Heart right ventricle (tissue), 16 donors: ENCODE measurements at regions not wholly inside any gene's neighbourhood (a gene's known extent, or its start where the extent isn't known, plus 50 kb on each side); places are given as distances from the start of the nearest gene placed in this dataset.
A peak's percentile ranks its signal among the peaks of the same experiment; 100 is the strongest.

Experiments
- ATAC-seq, 8 donors: fragments of 200-7000 bp; cut with Tn5 transposase; one replicate each; pipeline ENCODE4 v1.9.1; 2020; ENCODE audit warnings: mild to moderate bottlenecking in 8 of 8, moderate library complexity in 8 of 8, moderate number of reproducible peaks in 1 of 8
- DNase-seq, 2 donors: peaks; one replicate each; pipeline ENCODE4 v3.0.0-alpha.2; 2020
- H3K27ac ChIP-seq, 10 donors: fragments of 200-600 bp; sonication (generic) in 2 of 10; one replicate each; pipeline versions ENCODE4 v1.5.0 to v1.8.0; 2020 to 2022; ENCODE audit warnings: mild to moderate bottlenecking in 3 of 10
- H3K27me3 ChIP-seq, 7 donors: fragments of 200-600 bp; one replicate each; pipeline ENCODE4 v1.8.0; 2021 to 2022; ENCODE audit warnings: mild to moderate bottlenecking in 2 of 7
- H3K36me3 ChIP-seq, 9 donors: fragments of 200-600 bp; sonication (generic) in 1 of 9; one replicate each; pipeline versions ENCODE4 v1.5.0 to v1.8.0; 2020 to 2022; ENCODE audit warnings: mild to moderate bottlenecking in 2 of 9
- H3K4me1 ChIP-seq, 9 donors: fragments of 200-600 bp; sonication (generic) in 1 of 9; one replicate each; pipeline versions ENCODE4 v1.5.0 to v1.8.0; 2020 to 2022; ENCODE audit warnings: mild to moderate bottlenecking in 4 of 9
- H3K4me3 ChIP-seq, 10 donors: fragments of 200-600 bp; sonication (generic) in 2 of 10; one replicate each; pipeline versions ENCODE4 v1.5.0 to v1.8.0; 2020 to 2022; ENCODE audit warnings: mild to moderate bottlenecking in 7 of 10, moderate library complexity in 2 of 10
- H3K9me3 ChIP-seq, 11 donors: fragments of 200-600 bp in 10 of 11; sonication (generic) in 2 of 11; one replicate each; pipeline versions ENCODE4 v1.5.0 to v1.8.0; 2013 to 2022; ENCODE audit warnings: mild to moderate bottlenecking in 2 of 11, control low read depth in 1 of 11, moderate library complexity in 1 of 11
- WGBS, 2 donors: extraction: QIAGEN DNeasy Blood & Tissue Kit; methylation state at CpG; one replicate each; pipeline ENCODE4 v1.1.7; 2013; ENCODE audit warnings: inconsistent platforms in 1 of 2; 5-methylcytosine and 5-hydroxymethylcytosine counted together
- intact Hi-C, 10 donors: fragments of 100-400 bp; cut with DNase I; formaldehyde crosslinking; loops; one replicate each; pipeline versions ENCODE4 v1.11.1 to v1.14.2; 2022
- TF ChIP-seq, protein P1 (sequence below), 9 donors: fragments of 200-600 bp; sonication (generic) in 2 of 9; IDR thresholded peaks; one replicate each; pipeline versions ENCODE4 v1.5.0 to v1.8.0; 2021 to 2022; ENCODE audit warnings: antibody characterized with exemption in 9 of 9, mild to moderate bottlenecking in 5 of 9, moderate library complexity in 1 of 9
- donor health status: Arrhythmogenic right ventricular cardiomyopathy.
- donor health status: ischemic (EF 13 %, LVEDD 7.1; RV severe dilation, severe dysfunction).
- donor health status: healthy with polysubstance abuse.
- donor health status: DM: no; HTN: yes; CAD: no.
- donor health status: DM: no; HTN: no; CAD: no.
- donor health status: ischemic (EF 25% LVEDD 6.9; RV normal size, moderate dysfunction).
- donor health status: ischemic (EF 25% LVEDD 5.7; RV mildly dilated, moderate dysfunction).
- donor health status: healthy.
- donor health status: DM: yes; HTN: yes; CAD: no.
- donor health status: Ischemic cardiomyopathy.
- donor health status: ischemic (EF 35%, LVEDD 5.7; RV mildly dilated, moderate dysfunction).
- donor health status: nonischemic (EF 11% LVEDD 7.7; RV severe dilation, severe dysfunction).
- donor health status: DM: yes; HTN: yes; CAD: no.
- donor health status: PGD.
- donor health status: ischemic (EF 29% LVEDD 5.4; RV normal size, mild dysfunction).
- donor health status: nonischemic (EF 23%, LVEDD 6.1; RV moderate dilation, normal function).

DNA sequence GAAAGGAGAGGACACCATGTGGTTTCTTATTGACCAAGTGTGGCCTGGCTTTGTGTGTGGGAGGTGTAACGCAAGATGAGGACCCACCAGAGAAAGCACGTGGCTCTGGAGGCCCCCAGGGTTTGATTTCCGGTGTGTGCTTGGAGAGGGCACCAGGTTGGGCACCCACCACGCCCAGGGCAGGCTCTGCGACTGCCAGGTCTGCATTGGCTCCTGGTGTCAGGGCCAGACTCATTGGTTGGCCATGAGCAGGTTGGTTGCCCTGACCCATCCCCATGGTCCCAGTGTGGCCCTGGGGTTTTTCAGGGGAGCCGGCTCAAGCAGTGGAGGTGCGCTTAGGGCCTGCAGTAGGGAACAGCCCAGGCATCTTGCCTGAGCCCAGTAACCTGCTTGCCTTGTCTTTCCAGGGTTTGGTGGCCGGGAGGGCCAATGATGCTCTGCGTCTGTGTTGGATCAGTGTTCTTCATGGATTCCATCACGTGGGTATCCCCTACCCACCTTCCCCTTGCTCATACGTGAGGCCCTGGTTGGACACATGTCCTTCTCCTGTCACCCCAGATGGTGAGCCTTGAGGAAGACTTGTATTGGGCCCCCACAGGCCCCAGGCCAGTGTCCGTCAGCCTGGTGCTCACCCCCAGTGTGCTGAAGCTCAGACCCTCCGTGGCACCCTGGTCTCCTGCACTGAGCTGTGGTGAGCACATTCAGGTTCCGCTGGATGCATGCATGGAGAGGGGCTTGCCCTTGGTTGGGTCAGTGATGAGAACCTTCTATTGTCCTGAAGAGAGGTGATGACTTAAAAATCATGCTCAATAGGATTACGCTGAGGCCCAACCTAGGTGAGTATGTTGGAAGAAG is 193.9 kb downstream of the UBE3A start:
- Histone ChIP-seq H3K36me3 (no peaks in the 10 kb centered on the region), H3K9me3 (peaks cover 0 to 91% (median 0%) of the 10 kb centered on the region in 11 donors), H3K27me3 (no peaks in the 10 kb centered on the region), H3K4me3 (no peak overlapping the region), H3K27ac (no peak overlapping the region), H3K4me1 (no peaks in the 10 kb centered on the region)
- TF ChIP-seq, protein P1, sequence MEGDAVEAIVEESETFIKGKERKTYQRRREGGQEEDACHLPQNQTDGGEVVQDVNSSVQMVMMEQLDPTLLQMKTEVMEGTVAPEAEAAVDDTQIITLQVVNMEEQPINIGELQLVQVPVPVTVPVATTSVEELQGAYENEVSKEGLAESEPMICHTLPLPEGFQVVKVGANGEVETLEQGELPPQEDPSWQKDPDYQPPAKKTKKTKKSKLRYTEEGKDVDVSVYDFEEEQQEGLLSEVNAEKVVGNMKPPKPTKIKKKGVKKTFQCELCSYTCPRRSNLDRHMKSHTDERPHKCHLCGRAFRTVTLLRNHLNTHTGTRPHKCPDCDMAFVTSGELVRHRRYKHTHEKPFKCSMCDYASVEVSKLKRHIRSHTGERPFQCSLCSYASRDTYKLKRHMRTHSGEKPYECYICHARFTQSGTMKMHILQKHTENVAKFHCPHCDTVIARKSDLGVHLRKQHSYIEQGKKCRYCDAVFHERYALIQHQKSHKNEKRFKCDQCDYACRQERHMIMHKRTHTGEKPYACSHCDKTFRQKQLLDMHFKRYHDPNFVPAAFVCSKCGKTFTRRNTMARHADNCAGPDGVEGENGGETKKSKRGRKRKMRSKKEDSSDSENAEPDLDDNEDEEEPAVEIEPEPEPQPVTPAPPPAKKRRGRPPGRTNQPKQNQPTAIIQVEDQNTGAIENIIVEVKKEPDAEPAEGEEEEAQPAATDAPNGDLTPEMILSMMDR (IDR thresholded peaks at IDR 0.05): no peak
- WGBS, 2 donors: 85 to 89% methylated on average over 15 of the region's 15 CpGs
- intact Hi-C loops: loop anchor here in 1 of 10 donors (10.0 kb wide), 1 partner anchor 50 kb away; no protein-coding TSS in a partner anchor
- peak; percentile 1 to 3 for DNase-seq
- ATAC-seq: no peak

DNA sequence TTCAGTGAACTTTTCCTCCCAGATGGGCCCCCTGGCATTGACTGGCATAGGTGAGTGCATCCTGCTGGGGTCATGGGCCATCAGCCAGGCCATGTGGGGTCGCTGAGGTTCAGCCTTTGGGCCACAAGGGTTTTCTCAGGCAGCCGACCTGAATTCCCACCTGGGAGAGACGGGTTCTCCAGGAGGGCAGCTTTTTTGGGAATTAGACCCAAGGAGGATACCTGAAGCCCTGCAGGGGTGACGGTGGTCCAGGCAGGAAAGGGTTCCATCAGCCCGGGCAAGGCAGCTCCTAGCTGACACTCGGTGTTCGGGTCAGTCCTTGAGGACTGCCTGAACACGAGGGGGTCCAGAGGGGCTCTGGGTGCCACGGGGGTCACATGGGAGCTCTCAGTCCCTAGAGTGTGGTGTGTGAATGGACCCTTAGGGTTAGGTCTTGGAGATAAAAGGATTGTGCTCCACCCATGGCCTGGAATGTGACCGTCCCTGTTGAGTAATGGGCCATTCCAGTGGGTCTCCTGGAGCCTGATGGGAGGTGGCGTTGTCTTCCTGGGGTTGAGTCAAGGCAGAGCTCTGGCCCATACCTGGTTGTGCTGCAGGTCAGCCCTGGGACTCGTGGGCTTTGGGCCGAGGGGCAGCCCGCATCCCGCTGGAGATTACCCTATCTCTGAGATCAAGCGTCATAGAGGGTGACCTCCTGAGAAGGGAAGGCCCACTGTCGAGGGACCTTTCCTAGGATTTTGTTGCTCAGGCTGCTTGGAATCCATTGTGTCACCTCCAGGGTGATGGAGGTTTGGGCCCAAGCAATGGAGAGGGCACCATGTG is 192.8 kb downstream of the UBE3A start:
- DNase-seq (peak in 1 of 2 donors; percentile 2), ATAC-seq (no peak)
- no peaks in the 10 kb centered on the region for H3K36me3 ChIP-seq
- TF ChIP-seq, protein P1 (IDR thresholded peaks at IDR 0.05): no peak
- H3K4me1 ChIP-seq: no peaks in the 10 kb centered on the region
- H3K27ac ChIP-seq: no peak overlapping the region
- H3K4me3 ChIP-seq: no peak overlapping the region
- peaks cover 0 to 91% (median 0%) of the 10 kb centered on the region in 11 donors for H3K9me3 ChIP-seq
- intact Hi-C loops: loop anchor here in 1 of 10 donors (10.0 kb wide), 1 partner anchor 51 kb away; no protein-coding TSS in a partner anchor
- 85 to 86% methylated on average over 17 of the region's 17 CpGs for WGBS, 2 donors
- H3K27me3 ChIP-seq: no peaks in the 10 kb centered on the region

GRCh38 chr15:25246641-25247406 is 192.0 kb downstream of the UBE3A start:
- intact Hi-C loops: loop anchor here in 1 of 10 donors (10.0 kb wide), 1 partner anchor 52 kb away; no protein-coding TSS in a partner anchor
- WGBS, 2 donors: 89 to 90% methylated on average over 20 of the region's 20 CpGs
- no peak for ATAC-seq
- Histone ChIP-seq H3K27ac (no peak overlapping the region), H3K4me1 (no peaks in the 10 kb centered on the region), H3K27me3 (no peaks in the 10 kb centered on the region), H3K9me3 (peaks cover 0 to 93% (median 0%) of the 10 kb centered on the region in 11 donors), H3K36me3 (no peaks in the 10 kb centered on the region), H3K4me3 (no peak overlapping the region)
- DNase-seq: peak in 1 of 2 donors; percentile 3
- TF ChIP-seq, protein P1 (IDR thresholded peaks at IDR 0.05): no peak
